HL-60/S4 treated with retinoic acid at 250 ng/mL for 4 days and 3 days (cell line): ENCODE measurements at regions not wholly inside any gene's neighbourhood (a gene's known extent, or its start where the extent isn't known, plus 50 kb on each side); places are given as distances from the start of the nearest gene placed in this dataset.

Experiments used
- in situ Hi-C: fragments of 300-500 bp; cut with MboI; formaldehyde crosslinking; loops from 2 replicates; pipeline ENCODE4 v1.7.0; 2022; ENCODE audit warnings: low sequenced_read_pairs

- in situ Hi-C loops = no loop called here
These were observed 175.3 kb upstream of the KLF14 start for GRCh38 chr7:130909161-130909836.

- in situ Hi-C loops = no loop called here
These were observed 176.1 kb upstream of the KLF14 start for GRCh38 chr7:130909881-130910672.

GRCh38 chr7:130910949-130911944 lies 177.2 kb upstream of the KLF14 start:
- in situ Hi-C loops = no loop called here

GRCh38 chr7:130912082-130912861 lies 178.3 kb upstream of the KLF14 start:
- in situ Hi-C loops = no loop called here

GRCh38 chr7:130912862-130913638 lies 179.0 kb upstream of the KLF14 start:
- in situ Hi-C loops = no loop called here

- in situ Hi-C loops = no loop called here
These were observed 179.9 kb upstream of the KLF14 start for GRCh38 chr7:130913639-130914553.

GRCh38 chr7:130914554-130915294 lies 180.7 kb upstream of the KLF14 start:
- in situ Hi-C loops = no loop called here

- in situ Hi-C loops = no loop called here
These were observed 183.7 kb upstream of the KLF14 start for GRCh38 chr7:130917669-130918128.

- in situ Hi-C loops = no loop called here
These were observed 184.4 kb upstream of the KLF14 start for GRCh38 chr7:130918129-130919052.

- in situ Hi-C loops = no loop called here
These were observed 185.5 kb upstream of the KLF14 start for GRCh38 chr7:130919316-130920103.

- in situ Hi-C loops = no loop called here
These were observed 186.1 kb upstream of the KLF14 start for GRCh38 chr7:130920122-130920521.

GRCh38 chr7:130921391-130922180 lies 187.6 kb upstream of the KLF14 start:
- in situ Hi-C loops = no loop called here

- in situ Hi-C loops = no loop called here
These were observed 188.5 kb upstream of the KLF14 start for GRCh38 chr7:130922206-130923112.

- in situ Hi-C loops = no loop called here
These were observed 189.4 kb upstream of the KLF14 start for GRCh38 chr7:130923365-130923764.
